Parathyroid adenoma (tissue), 2 donors: ENCODE measurements at regions not wholly inside any gene's neighbourhood (a gene's known extent, or its start where the extent isn't known, plus 50 kb on each side); places are given as distances from the start of the nearest gene placed in this dataset.

Experiments used
- H2AFZ ChIP-seq: fragments of 300-600 bp; sonication (generic); one replicate; pipeline ENCODE4 v1.7.0; 2017; ENCODE audit warnings: antibody characterized with exemption, mild to moderate bottlenecking
- H3K27ac ChIP-seq: fragments of 300-600 bp; sonication (generic); one replicate; pipeline ENCODE4 v1.7.0; 2017
- H3K27me3 ChIP-seq: fragments of 300-600 bp; sonication (generic); one replicate; pipeline ENCODE4 v1.7.0; 2017; ENCODE audit warnings: low read length; ENCODE audit not compliant: control insufficient read depth, insufficient read depth
- H3K36me3 ChIP-seq: fragments of 300-600 bp; sonication (generic); one replicate; pipeline ENCODE4 v1.7.0; 2017; ENCODE audit warnings: low read length; ENCODE audit not compliant: control insufficient read depth, insufficient read depth
- H3K4me1 ChIP-seq: fragments of 300-600 bp; sonication (generic); one replicate; pipeline ENCODE4 v1.7.0; 2017; ENCODE audit warnings: control low read depth
- H3K4me2 ChIP-seq: fragments of 300-600 bp; sonication (generic); one replicate; pipeline ENCODE4 v1.7.0; 2017; ENCODE audit warnings: low read length
- H3K4me3 ChIP-seq: fragments of 300-600 bp; sonication (generic); one replicate; pipeline ENCODE4 v1.7.0; 2017; ENCODE audit warnings: low read depth, low read length
- H3K79me2 ChIP-seq: fragments of 300-600 bp; sonication (generic); one replicate; pipeline ENCODE4 v1.7.0; 2017; ENCODE audit warnings: control low read depth
- H3K9ac ChIP-seq: fragments of 300-600 bp; sonication (generic); one replicate; pipeline ENCODE4 v1.7.0; 2017; ENCODE audit warnings: mild to moderate bottlenecking
- H3K9me3 ChIP-seq: fragments of 300-600 bp; sonication (generic); one replicate; pipeline ENCODE4 v1.7.0; 2017; ENCODE audit warnings: low read length; ENCODE audit not compliant: control insufficient read depth
- TF ChIP-seq, protein P1 (sequence below): fragments of 300-600 bp; sonication (generic); IDR thresholded peaks from one replicate; pipeline ENCODE4 v1.7.0; 2017; ENCODE audit warnings: antibody characterized with exemption, mild to moderate bottlenecking
- donor health status: primary hyperparathyroidism.

DNA sequence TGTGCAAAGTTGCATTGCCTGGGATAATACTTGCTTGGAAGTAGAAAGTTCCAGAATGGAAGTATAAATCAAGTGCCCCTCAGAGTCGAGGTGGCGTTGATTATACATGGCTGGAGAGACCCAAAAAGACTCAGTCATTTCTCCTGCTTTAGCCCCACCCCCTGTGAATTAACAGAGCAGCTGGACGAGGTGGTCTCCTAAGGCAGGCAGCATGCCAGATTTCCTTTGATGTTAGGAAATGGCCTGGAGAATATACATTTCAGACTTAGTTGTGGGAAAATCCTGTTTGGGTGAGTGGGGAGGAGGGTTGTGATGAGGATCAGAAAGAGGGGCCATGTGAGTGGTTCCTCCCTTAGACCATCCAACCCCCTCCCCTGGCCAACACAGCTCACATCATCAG is 406.1 kb upstream of the TMPO start:
- Histone ChIP-seq H3K4me2 (no peak overlapping the region), H3K4me1 (no peaks in the 10 kb centered on the region), H3K9ac (no peak overlapping the region), H2AFZ (no peak overlapping the region), H3K36me3 (no peaks in the 10 kb centered on the region), H3K79me2 (no peaks in the 10 kb centered on the region), H3K27me3 (no peaks in the 10 kb centered on the region), H3K4me3 (no peak overlapping the region), H3K27ac (no peak overlapping the region), H3K9me3 (no peaks in the 10 kb centered on the region)
- TF ChIP-seq, protein P1, sequence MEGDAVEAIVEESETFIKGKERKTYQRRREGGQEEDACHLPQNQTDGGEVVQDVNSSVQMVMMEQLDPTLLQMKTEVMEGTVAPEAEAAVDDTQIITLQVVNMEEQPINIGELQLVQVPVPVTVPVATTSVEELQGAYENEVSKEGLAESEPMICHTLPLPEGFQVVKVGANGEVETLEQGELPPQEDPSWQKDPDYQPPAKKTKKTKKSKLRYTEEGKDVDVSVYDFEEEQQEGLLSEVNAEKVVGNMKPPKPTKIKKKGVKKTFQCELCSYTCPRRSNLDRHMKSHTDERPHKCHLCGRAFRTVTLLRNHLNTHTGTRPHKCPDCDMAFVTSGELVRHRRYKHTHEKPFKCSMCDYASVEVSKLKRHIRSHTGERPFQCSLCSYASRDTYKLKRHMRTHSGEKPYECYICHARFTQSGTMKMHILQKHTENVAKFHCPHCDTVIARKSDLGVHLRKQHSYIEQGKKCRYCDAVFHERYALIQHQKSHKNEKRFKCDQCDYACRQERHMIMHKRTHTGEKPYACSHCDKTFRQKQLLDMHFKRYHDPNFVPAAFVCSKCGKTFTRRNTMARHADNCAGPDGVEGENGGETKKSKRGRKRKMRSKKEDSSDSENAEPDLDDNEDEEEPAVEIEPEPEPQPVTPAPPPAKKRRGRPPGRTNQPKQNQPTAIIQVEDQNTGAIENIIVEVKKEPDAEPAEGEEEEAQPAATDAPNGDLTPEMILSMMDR, result no peak

DNA sequence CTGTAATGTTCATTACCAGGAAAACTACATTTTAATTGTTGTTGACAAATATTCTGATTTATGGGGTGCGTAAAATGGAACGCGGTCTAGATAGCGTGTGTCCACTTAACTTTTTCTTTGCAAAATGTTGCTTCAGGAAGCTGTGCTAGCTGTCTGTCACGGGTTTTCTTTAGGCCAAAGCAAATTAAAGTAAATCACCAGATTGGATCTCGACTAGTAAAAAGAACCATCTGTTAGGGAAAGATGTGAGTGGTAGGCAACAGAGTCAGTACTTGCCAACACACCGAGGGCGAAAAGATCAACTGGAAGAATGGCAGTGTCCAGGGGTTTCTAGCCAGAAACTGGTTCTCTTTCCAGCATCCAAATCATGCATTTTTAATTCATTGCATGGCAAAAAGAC is 404.9 kb upstream of the TMPO start:
- H3K4me1 ChIP-seq, result no peaks in the 10 kb centered on the region
- no peak overlapping the region for H3K4me3 ChIP-seq
- no peak overlapping the region for H3K27ac ChIP-seq
- no peak overlapping the region for H3K9ac ChIP-seq
- H3K27me3 ChIP-seq, result no peaks in the 10 kb centered on the region
- no peak overlapping the region for H3K4me2 ChIP-seq
- H2AFZ ChIP-seq, result no peak overlapping the region
- TF ChIP-seq, protein P1, result no peak
- no peaks in the 10 kb centered on the region for H3K9me3 ChIP-seq
- no peaks in the 10 kb centered on the region for H3K79me2 ChIP-seq
- no peaks in the 10 kb centered on the region for H3K36me3 ChIP-seq

DNA sequence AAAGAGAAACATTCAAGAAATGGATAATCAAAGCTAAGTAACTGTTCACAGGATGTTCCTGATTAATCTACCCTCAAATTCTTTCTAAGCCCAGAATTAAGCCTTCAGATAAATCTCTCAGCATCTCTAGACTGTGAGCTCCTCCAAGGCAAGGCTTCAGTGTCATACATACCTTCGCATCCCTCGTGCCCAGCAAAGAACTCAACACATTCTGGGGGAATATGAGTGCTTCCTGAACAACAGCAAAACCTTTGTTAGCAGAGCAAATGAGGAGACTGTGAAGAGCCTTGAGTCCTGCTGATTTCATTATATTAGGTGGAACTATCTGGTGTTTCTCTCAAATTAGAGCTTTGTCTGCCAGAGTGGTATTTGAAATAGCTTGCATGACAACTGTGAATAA is 401.8 kb upstream of the TMPO start:
- TF ChIP-seq, protein P1, result no peak
- H3K27ac ChIP-seq, result no peak overlapping the region
- no peak overlapping the region for H2AFZ ChIP-seq

DNA sequence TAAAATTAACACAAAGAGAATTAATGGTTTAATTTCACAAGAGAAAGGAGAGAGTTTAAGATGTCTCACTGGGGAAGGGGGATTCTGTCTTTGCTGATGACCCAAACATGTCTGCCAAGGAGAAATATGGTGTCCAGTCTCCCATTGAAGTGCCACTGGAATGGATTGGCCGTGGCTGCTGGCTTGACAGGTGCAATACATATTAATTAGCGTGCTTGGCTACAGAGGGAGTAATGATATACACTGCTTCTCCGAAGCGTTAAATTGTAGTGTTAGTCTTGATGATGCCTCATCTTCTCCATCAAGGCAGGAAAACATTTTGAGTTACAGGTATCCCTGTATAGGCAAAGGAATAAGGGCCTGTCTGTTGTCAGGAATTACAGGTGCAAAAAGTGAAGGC is 393.4 kb upstream of the TMPO start:
- TF ChIP-seq, protein P1, result no peak
- Histone ChIP-seq H3K4me3 (no peak overlapping the region), H3K9ac (no peak overlapping the region), H3K36me3 (no peaks in the 10 kb centered on the region), H3K79me2 (no peaks in the 10 kb centered on the region), H3K27me3 (no peaks in the 10 kb centered on the region), H3K4me1 (no peaks in the 10 kb centered on the region), H3K4me2 (no peak overlapping the region), H3K9me3 (no peaks in the 10 kb centered on the region), H2AFZ (no peak overlapping the region), H3K27ac (no peak overlapping the region)

More for the DNA sequence above, 401.8 kb upstream of the TMPO start:
- Histone ChIP-seq H3K9ac (no peak overlapping the region), H3K4me3 (no peak overlapping the region), H3K9me3 (no peaks in the 10 kb centered on the region), H3K4me1 (no peaks in the 10 kb centered on the region), H3K27me3 (no peaks in the 10 kb centered on the region), H3K4me2 (no peak overlapping the region), H3K36me3 (no peaks in the 10 kb centered on the region), H3K79me2 (no peaks in the 10 kb centered on the region)

DNA sequence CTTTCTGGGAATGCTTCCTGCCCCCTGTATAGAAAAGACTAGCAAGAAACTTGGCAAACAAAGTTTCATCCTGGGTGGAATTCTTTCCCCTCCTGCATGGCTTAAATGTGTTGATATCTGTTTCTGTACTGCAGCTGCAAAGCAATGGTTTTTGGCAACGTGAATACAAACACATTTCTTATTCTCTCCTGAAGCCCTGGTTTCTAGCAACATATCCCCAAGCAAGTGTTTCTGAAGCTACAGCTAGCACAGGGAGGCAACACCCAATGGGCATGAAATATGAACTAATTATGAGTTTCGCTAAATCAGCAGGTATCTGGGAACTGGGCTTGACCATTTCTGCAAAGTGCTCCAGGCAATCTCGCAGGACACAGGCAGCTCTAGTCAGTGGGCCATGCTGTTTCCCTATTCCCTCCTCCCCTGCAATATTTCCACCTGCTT is 392.3 kb upstream of the TMPO start:
- H3K4me1 ChIP-seq, result no peaks in the 10 kb centered on the region
- no peak overlapping the region for H2AFZ ChIP-seq
- no peaks in the 10 kb centered on the region for H3K9me3 ChIP-seq
- TF ChIP-seq, protein P1, result no peak
- H3K79me2 ChIP-seq, result no peaks in the 10 kb centered on the region
- no peaks in the 10 kb centered on the region for H3K36me3 ChIP-seq
- H3K4me3 ChIP-seq, result no peak overlapping the region
- H3K9ac ChIP-seq, result no peak overlapping the region
- no peak overlapping the region for H3K4me2 ChIP-seq
- H3K27ac ChIP-seq, result no peak overlapping the region
- H3K27me3 ChIP-seq, result no peaks in the 10 kb centered on the region
